ENCODE measurements at regions not wholly inside any gene's neighbourhood (a gene's known extent, or its start where the extent isn't known, plus 50 kb on each side); places are given as distances from the start of the nearest gene placed in this dataset.

- TF ChIP-seq CTCF (IDR thresholded peaks at IDR 0.05) (no peak), POLR2A (IDR thresholded peaks at IDR 0.05) (no peak)
Measured at GRCh38 chr6:117776441-117776840, 101.2 kb downstream of the NUS1 start.

Measured in Peyer's patch (tissue), 4 donors.